ENCODE measurements at regions not wholly inside any gene's neighbourhood (a gene's known extent, or its start where the extent isn't known, plus 50 kb on each side); places are given as distances from the start of the nearest gene placed in this dataset.

GRCh38 chr4:124104101-124104500, 608.4 kb downstream of the ANKRD50 start:
- peak in 1 of 3 experiments; percentile 32 for TF ChIP-seq CTCF (optimal IDR thresholded peaks at IDR 0.05 in 1 of 3, IDR thresholded peaks at IDR 0.05 in 1 of 3, conservative IDR thresholded peaks at IDR 0.05 in 1 of 3; ENCODE audit: extremely low read depth in 1 of 3, insufficient read depth in 2 of 3, low read length in 3 of 3)
- no peak for TF ChIP-seq EZH2 (IDR thresholded peaks at IDR 0.05; ENCODE audit: low read length)
